Stimulated activated effector memory CD8-positive, alpha-beta T cell treated with anti-CD3 and anti-CD28 coated beads, Interleukin-12 subunit alpha, Interleukin-12 subunit beta, amount 100 ng/mL, for 72 hours (primary cell): ENCODE measurements at regions not wholly inside any gene's neighbourhood (a gene's known extent, or its start where the extent isn't known, plus 50 kb on each side); places are given as distances from the start of the nearest gene placed in this dataset.

Experiments
- ATAC-seq: fragments of 150-1000 bp; cut with Tn5 transposase; 2 replicates; pipeline ENCODE4 v1.10.0; 2021
- DNase-seq, 2 donors: peaks; one replicate each; pipeline ENCODE4 v3.0.0; 2021 to 2022; ENCODE audit warnings: low spot score in 2 of 2
- H3K27ac Mint-ChIP-seq: one replicate; pipeline ENCODE4 v1.8.0; 2022; ENCODE audit warnings: mild to moderate bottlenecking, mixed read lengths
- H3K36me3 Mint-ChIP-seq: one replicate; pipeline ENCODE4 v1.8.0; 2022; ENCODE audit warnings: mild to moderate bottlenecking, mixed read lengths
- H3K4me1 Mint-ChIP-seq: one replicate; pipeline ENCODE4 v1.8.0; 2022; ENCODE audit warnings: mixed read lengths
- H3K4me3 Mint-ChIP-seq: one replicate; pipeline ENCODE4 v1.8.0; 2022; ENCODE audit warnings: mild to moderate bottlenecking, mixed read lengths
- H3K9me3 Mint-ChIP-seq: one replicate; pipeline ENCODE4 v1.8.0; 2022; ENCODE audit warnings: mixed read lengths

- ATAC-seq, result no peak
Measured at GRCh38 chr4:32776435-32777203, 2056.4 kb downstream of the PCDH7 start.

GRCh38 chr4:32778025-32778424 lies 2057.9 kb downstream of the PCDH7 start:
- Mint-ChIP-seq H3K4me3 (no peak overlapping the region), H3K27ac (no peak overlapping the region), H3K4me1 (no peaks in the 10 kb centered on the region), H3K9me3 (peaks cover 14% of the 10 kb centered on the region), H3K36me3 (no peaks in the 10 kb centered on the region)
- no peak for DNase-seq
- no peak for ATAC-seq

More at GRCh38 chr4:32776435-32777203, 2056.4 kb downstream of the PCDH7 start:
- H3K4me3 Mint-ChIP-seq, result no peak overlapping the region
- H3K27ac Mint-ChIP-seq, result no peak overlapping the region
- peaks cover 11% of the 10 kb centered on the region for H3K9me3 Mint-ChIP-seq
- H3K4me1 Mint-ChIP-seq, result no peaks in the 10 kb centered on the region
- DNase-seq, result no peak
- H3K36me3 Mint-ChIP-seq, result no peaks in the 10 kb centered on the region

GRCh38 chr4:32778938-32779337 lies 2058.8 kb downstream of the PCDH7 start:
- Mint-ChIP-seq H3K36me3 (no peaks in the 10 kb centered on the region), H3K4me1 (no peaks in the 10 kb centered on the region), H3K4me3 (no peak overlapping the region), H3K9me3 (peaks cover 22% of the 10 kb centered on the region), H3K27ac (no peak overlapping the region)
- no peak for DNase-seq
- ATAC-seq, result no peak

- peaks cover 19% of the 10 kb centered on the region for H3K9me3 Mint-ChIP-seq
- H3K4me3 Mint-ChIP-seq, result no peak overlapping the region
- ATAC-seq (no peak), DNase-seq (no peak)
- no peak overlapping the region for H3K27ac Mint-ChIP-seq
- no peaks in the 10 kb centered on the region for H3K36me3 Mint-ChIP-seq
- H3K4me1 Mint-ChIP-seq, result no peaks in the 10 kb centered on the region
Measured at GRCh38 chr4:32789026-32789608, 2068.9 kb downstream of the PCDH7 start.

GRCh38 chr4:32790803-32791202 lies 2070.6 kb downstream of the PCDH7 start:
- peaks cover 12% of the 10 kb centered on the region for H3K9me3 Mint-ChIP-seq
- H3K4me3 Mint-ChIP-seq, result no peak overlapping the region
- ATAC-seq, result no peak
- H3K27ac Mint-ChIP-seq, result no peak overlapping the region
- DNase-seq, result no peak
- H3K36me3 Mint-ChIP-seq, result no peaks in the 10 kb centered on the region
- no peaks in the 10 kb centered on the region for H3K4me1 Mint-ChIP-seq

- Mint-ChIP-seq H3K36me3 (no peaks in the 10 kb centered on the region), H3K9me3 (peaks cover 9% of the 10 kb centered on the region), H3K4me1 (no peaks in the 10 kb centered on the region), H3K27ac (no peak overlapping the region), H3K4me3 (no peak overlapping the region)
- ATAC-seq (no peak), DNase-seq (no peak)
Measured at GRCh38 chr4:32798471-32799159, 2078.4 kb downstream of the PCDH7 start.

GRCh38 chr4:32824336-32824735 lies 2104.2 kb downstream of the PCDH7 start:
- Mint-ChIP-seq H3K36me3 (no peaks in the 10 kb centered on the region), H3K4me3 (no peak overlapping the region), H3K9me3 (peaks cover 26% of the 10 kb centered on the region), H3K27ac (no peak overlapping the region), H3K4me1 (no peaks in the 10 kb centered on the region)
- DNase-seq (no peak), ATAC-seq (no peak)

GRCh38 chr4:32826169-32826568 lies 2106.0 kb downstream of the PCDH7 start:
- no peak overlapping the region for H3K4me3 Mint-ChIP-seq

GRCh38 chr4:32830160-32830559 lies 2110.0 kb downstream of the PCDH7 start:
- ATAC-seq (no peak), DNase-seq (no peak)
- H3K36me3 Mint-ChIP-seq, result no peaks in the 10 kb centered on the region
- no peak overlapping the region for H3K4me3 Mint-ChIP-seq
- H3K27ac Mint-ChIP-seq, result no peak overlapping the region
- no peaks in the 10 kb centered on the region for H3K4me1 Mint-ChIP-seq
- H3K9me3 Mint-ChIP-seq, result peaks cover 7% of the 10 kb centered on the region

More at GRCh38 chr4:32826169-32826568, 2106.0 kb downstream of the PCDH7 start:
- Mint-ChIP-seq H3K27ac (no peak overlapping the region), H3K36me3 (no peaks in the 10 kb centered on the region), H3K9me3 (peaks cover 20% of the 10 kb centered on the region), H3K4me1 (no peaks in the 10 kb centered on the region)
- DNase-seq (no peak), ATAC-seq (no peak)

- ATAC-seq (no peak), DNase-seq (no peak)
- H3K4me3 Mint-ChIP-seq, result no peak overlapping the region
- no peaks in the 10 kb centered on the region for H3K36me3 Mint-ChIP-seq
- peaks cover 7% of the 10 kb centered on the region for H3K9me3 Mint-ChIP-seq
- no peaks in the 10 kb centered on the region for H3K4me1 Mint-ChIP-seq
- H3K27ac Mint-ChIP-seq, result no peak overlapping the region
Measured at GRCh38 chr4:32831104-32831503, 2110.9 kb downstream of the PCDH7 start.

GRCh38 chr4:32840461-32841189 lies 2120.5 kb downstream of the PCDH7 start:
- no peaks in the 10 kb centered on the region for H3K36me3 Mint-ChIP-seq
- DNase-seq (no peak), ATAC-seq (no peak)
- no peak overlapping the region for H3K27ac Mint-ChIP-seq
- H3K4me3 Mint-ChIP-seq, result no peak overlapping the region
- peaks cover 14% of the 10 kb centered on the region for H3K9me3 Mint-ChIP-seq
- no peaks in the 10 kb centered on the region for H3K4me1 Mint-ChIP-seq

GRCh38 chr4:32841217-32841616 lies 2121.0 kb downstream of the PCDH7 start:
- ATAC-seq (no peak), DNase-seq (no peak)
- Mint-ChIP-seq H3K27ac (no peak overlapping the region), H3K4me1 (no peaks in the 10 kb centered on the region), H3K4me3 (no peak overlapping the region), H3K9me3 (peaks cover 16% of the 10 kb centered on the region), H3K36me3 (no peaks in the 10 kb centered on the region)

GRCh38 chr4:32847461-32847860 lies 2127.3 kb downstream of the PCDH7 start:
- no peak overlapping the region for H3K4me3 Mint-ChIP-seq
- ATAC-seq (no peak), DNase-seq (no peak)
- H3K9me3 Mint-ChIP-seq, result peaks cover 28% of the 10 kb centered on the region
- H3K27ac Mint-ChIP-seq, result no peak overlapping the region
- H3K4me1 Mint-ChIP-seq, result no peaks in the 10 kb centered on the region
- no peaks in the 10 kb centered on the region for H3K36me3 Mint-ChIP-seq

GRCh38 chr4:32855622-32856021 lies 2135.5 kb downstream of the PCDH7 start:
- Mint-ChIP-seq H3K4me1 (no peaks in the 10 kb centered on the region), H3K27ac (no peak overlapping the region), H3K4me3 (no peak overlapping the region), H3K9me3 (peaks cover 8% of the 10 kb centered on the region), H3K36me3 (no peaks in the 10 kb centered on the region)
- ATAC-seq (no peak), DNase-seq (no peak)

GRCh38 chr4:32858361-32858760 lies 2138.2 kb downstream of the PCDH7 start:
- Mint-ChIP-seq H3K36me3 (no peaks in the 10 kb centered on the region), H3K27ac (no peak overlapping the region), H3K9me3 (peaks cover 8% of the 10 kb centered on the region), H3K4me3 (no peak overlapping the region), H3K4me1 (no peaks in the 10 kb centered on the region)
- DNase-seq (no peak), ATAC-seq (no peak)
